Glutamatergic neuron (in vitro differentiated cells): ENCODE measurements at regions not wholly inside any gene's neighbourhood (a gene's known extent, or its start where the extent isn't known, plus 50 kb on each side); places are given as distances from the start of the nearest gene placed in this dataset.

ENCODE experiments used
- DNase-seq: peaks from one replicate; pipeline ENCODE4 v3.0.0; 2022
- H3K27ac Mint-ChIP-seq: one replicate; pipeline ENCODE4 v1.8.0; 2020; ENCODE audit warnings: mild to moderate bottlenecking, mixed read lengths, inconsistent platforms; ENCODE audit not compliant: unreplicated experiment
- H3K27me3 Mint-ChIP-seq: one replicate; pipeline ENCODE4 v1.8.0; 2020; ENCODE audit warnings: mild to moderate bottlenecking, moderate library complexity, mixed read lengths, inconsistent platforms; ENCODE audit not compliant: unreplicated experiment
- H3K36me3 Mint-ChIP-seq: one replicate; pipeline ENCODE4 v1.8.0; 2020; ENCODE audit warnings: mild to moderate bottlenecking, mixed read lengths, inconsistent platforms; ENCODE audit not compliant: unreplicated experiment
- H3K4me1 Mint-ChIP-seq: one replicate; pipeline ENCODE4 v1.8.0; 2020; ENCODE audit warnings: mild to moderate bottlenecking, low read depth, mixed read lengths, inconsistent platforms; ENCODE audit not compliant: unreplicated experiment
- H3K4me3 Mint-ChIP-seq: one replicate; pipeline ENCODE4 v1.8.0; 2020; ENCODE audit warnings: mild to moderate bottlenecking, mixed read lengths, inconsistent platforms; ENCODE audit not compliant: unreplicated experiment
- H3K9me3 Mint-ChIP-seq: one replicate; pipeline ENCODE4 v1.8.0; 2020; ENCODE audit warnings: mild to moderate bottlenecking, moderate library complexity, mixed read lengths, inconsistent platforms; ENCODE audit not compliant: unreplicated experiment
- CTCF ChIP-seq: fragments of 200-600 bp; sonication (generic); IDR thresholded peaks from one replicate; pipeline ENCODE4 v1.5.0; 2021; ENCODE audit not compliant: partially characterized antibody, unreplicated experiment

DNA sequence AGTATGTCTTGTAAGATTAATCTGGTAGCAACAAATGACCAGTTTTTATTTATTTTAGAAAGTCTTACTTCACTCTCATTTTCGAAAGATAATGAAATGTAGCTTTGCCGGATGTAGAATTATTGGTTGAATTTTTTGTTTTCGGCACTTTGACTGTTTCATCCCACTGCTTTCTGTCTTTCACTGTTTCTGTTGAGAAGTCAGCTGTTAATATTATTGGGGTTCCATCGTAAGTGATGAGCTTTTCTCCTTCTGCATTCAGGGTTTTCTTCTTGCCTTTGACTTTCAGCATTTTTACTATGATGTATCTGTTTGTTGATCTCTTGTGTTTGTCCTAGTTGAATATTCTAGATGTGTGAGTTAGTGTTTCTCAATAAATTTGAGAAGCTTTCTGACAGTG lies 383.4 kb downstream of the PAX1 start:
- H3K4me1 Mint-ChIP-seq: no peaks in the 10 kb centered on the region
- H3K27me3 Mint-ChIP-seq: no peaks in the 10 kb centered on the region
- H3K9me3 Mint-ChIP-seq: peaks cover 10% of the 10 kb centered on the region
- TF ChIP-seq CTCF: no peak
- no peak overlapping the region for H3K4me3 Mint-ChIP-seq
- H3K27ac Mint-ChIP-seq: no peak overlapping the region
- no peak for DNase-seq
- H3K36me3 Mint-ChIP-seq: peaks cover 14% of the 10 kb centered on the region

DNA sequence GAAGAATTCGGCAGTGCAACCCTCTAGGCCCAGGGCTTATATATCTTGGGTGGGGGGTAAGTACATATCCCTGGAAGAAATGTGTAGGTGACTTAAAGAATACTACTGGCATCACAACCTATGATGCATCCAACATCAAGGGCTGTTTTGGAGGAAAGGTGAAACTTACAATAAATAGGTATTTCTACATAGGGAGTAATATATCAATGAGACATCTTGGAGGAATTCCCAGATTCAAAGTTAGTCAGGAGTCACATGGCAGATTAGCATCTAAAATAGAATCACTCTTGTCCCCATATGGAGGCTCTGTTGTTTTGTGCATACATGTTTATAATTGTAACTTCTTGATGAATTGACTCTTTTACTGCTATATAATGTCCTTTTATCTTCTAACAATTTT lies 375.5 kb downstream of the PAX1 start:
- no peak for TF ChIP-seq CTCF
- Mint-ChIP-seq H3K36me3 (no peaks in the 10 kb centered on the region), H3K4me1 (no peaks in the 10 kb centered on the region), H3K27ac (no peak overlapping the region), H3K4me3 (no peak overlapping the region), H3K9me3 (peaks cover 3% of the 10 kb centered on the region), H3K27me3 (peaks cover 3% of the 10 kb centered on the region)
- no peak for DNase-seq

GRCh38 chr20:22074635-22075034 lies 369.2 kb downstream of the PAX1 start:
- Mint-ChIP-seq H3K27ac (no peak overlapping the region), H3K36me3 (no peaks in the 10 kb centered on the region), H3K4me1 (no peaks in the 10 kb centered on the region), H3K9me3 (no peaks in the 10 kb centered on the region), H3K27me3 (peaks cover 3% of the 10 kb centered on the region), H3K4me3 (no peak overlapping the region)
- no peak for DNase-seq
- TF ChIP-seq CTCF: no peak

- no peak overlapping the region for H3K27ac Mint-ChIP-seq
- H3K4me1 Mint-ChIP-seq: no peaks in the 10 kb centered on the region
- H3K36me3 Mint-ChIP-seq: no peaks in the 10 kb centered on the region
- H3K9me3 Mint-ChIP-seq: no peaks in the 10 kb centered on the region
- TF ChIP-seq CTCF: no peak
- no peak for DNase-seq
- no peaks in the 10 kb centered on the region for H3K27me3 Mint-ChIP-seq
- no peak overlapping the region for H3K4me3 Mint-ChIP-seq
Measured at GRCh38 chr20:22071841-22072240, 366.4 kb downstream of the PAX1 start.

- no peaks in the 10 kb centered on the region for H3K9me3 Mint-ChIP-seq
- no peaks in the 10 kb centered on the region for H3K36me3 Mint-ChIP-seq
- no peak overlapping the region for H3K4me3 Mint-ChIP-seq
- DNase-seq: no peak
- no peak for TF ChIP-seq CTCF
- no peaks in the 10 kb centered on the region for H3K4me1 Mint-ChIP-seq
- H3K27me3 Mint-ChIP-seq: no peaks in the 10 kb centered on the region
- H3K27ac Mint-ChIP-seq: no peak overlapping the region
Measured at GRCh38 chr20:22070610-22071058, 365.2 kb downstream of the PAX1 start.
